ENCODE measurements at regions not wholly inside any gene's neighbourhood (a gene's known extent, or its start where the extent isn't known, plus 50 kb on each side); places are given as distances from the start of the nearest gene placed in this dataset.

DNA sequence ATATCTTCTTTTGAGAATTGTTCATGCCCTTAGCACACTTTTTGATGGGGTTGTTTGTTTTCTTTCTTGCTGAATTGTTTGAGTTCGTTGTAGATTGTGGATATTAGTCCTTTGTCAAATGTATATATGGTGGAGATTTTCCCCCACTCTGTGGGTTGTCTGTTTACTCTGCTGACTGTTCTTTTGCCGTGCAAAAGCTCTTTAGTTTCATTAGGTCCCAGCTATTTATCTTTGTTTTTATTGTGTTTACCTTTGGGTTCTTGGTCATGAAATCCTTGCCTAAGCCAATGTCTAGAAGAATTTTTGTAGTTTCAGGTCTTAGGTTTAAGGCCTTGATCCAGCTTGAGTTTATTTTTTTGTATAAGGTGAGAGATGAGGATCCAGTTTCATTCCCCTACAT lies 1372.6 kb upstream of the TENM3 start:
- no TSS peak for BruUV-seq (replicated peaks)
- Mint-ChIP-seq H3K27ac (ENCODE audit: low read depth, unreplicated experiment) (no peak overlapping the region), H3K9me3 (ENCODE audit: unreplicated experiment) (no peaks in the 10 kb centered on the region)

GRCh38 chr4:180898305-180898704 lies 1344.9 kb upstream of the TENM3 start:
- Mint-ChIP-seq H3K4me3 (ENCODE audit: unreplicated experiment) (no peak overlapping the region), H3K9me3 (ENCODE audit: unreplicated experiment) (peaks cover 10% of the 10 kb centered on the region), H3K27ac (ENCODE audit: low read depth, unreplicated experiment) (no peak overlapping the region), H3K27me3 (ENCODE audit: insufficient read depth, unreplicated experiment) (no peaks in the 10 kb centered on the region), H3K36me3 (ENCODE audit: insufficient read depth, unreplicated experiment) (no peaks in the 10 kb centered on the region), H3K4me1 (ENCODE audit: insufficient read depth, unreplicated experiment) (no peaks in the 10 kb centered on the region)
- TF ChIP-seq, protein P1, sequence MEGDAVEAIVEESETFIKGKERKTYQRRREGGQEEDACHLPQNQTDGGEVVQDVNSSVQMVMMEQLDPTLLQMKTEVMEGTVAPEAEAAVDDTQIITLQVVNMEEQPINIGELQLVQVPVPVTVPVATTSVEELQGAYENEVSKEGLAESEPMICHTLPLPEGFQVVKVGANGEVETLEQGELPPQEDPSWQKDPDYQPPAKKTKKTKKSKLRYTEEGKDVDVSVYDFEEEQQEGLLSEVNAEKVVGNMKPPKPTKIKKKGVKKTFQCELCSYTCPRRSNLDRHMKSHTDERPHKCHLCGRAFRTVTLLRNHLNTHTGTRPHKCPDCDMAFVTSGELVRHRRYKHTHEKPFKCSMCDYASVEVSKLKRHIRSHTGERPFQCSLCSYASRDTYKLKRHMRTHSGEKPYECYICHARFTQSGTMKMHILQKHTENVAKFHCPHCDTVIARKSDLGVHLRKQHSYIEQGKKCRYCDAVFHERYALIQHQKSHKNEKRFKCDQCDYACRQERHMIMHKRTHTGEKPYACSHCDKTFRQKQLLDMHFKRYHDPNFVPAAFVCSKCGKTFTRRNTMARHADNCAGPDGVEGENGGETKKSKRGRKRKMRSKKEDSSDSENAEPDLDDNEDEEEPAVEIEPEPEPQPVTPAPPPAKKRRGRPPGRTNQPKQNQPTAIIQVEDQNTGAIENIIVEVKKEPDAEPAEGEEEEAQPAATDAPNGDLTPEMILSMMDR (IDR thresholded peaks at IDR 0.05; ENCODE audit: unreplicated experiment) = no peak
- POLR2A ChIA-PET = no interaction called here
- intact Hi-C loops (cut with micrococcal nuclease) = no loop called here
- no TSS peak for BruUV-seq (replicated peaks)
- no peak for DNase-seq (ENCODE audit: unreplicated experiment)
- CTCF ChIA-PET = no interaction called here

More for the DNA sequence above, 1372.6 kb upstream of the TENM3 start:
- no peak for DNase-seq (ENCODE audit: unreplicated experiment)
- H3K4me3 Mint-ChIP-seq (ENCODE audit: unreplicated experiment) = no peak overlapping the region
- TF ChIP-seq, protein P1 (IDR thresholded peaks at IDR 0.05; ENCODE audit: unreplicated experiment) = no peak
- H3K27me3 Mint-ChIP-seq (ENCODE audit: insufficient read depth, unreplicated experiment) = no peaks in the 10 kb centered on the region
- intact Hi-C loops (cut with micrococcal nuclease) = no loop called here
- no peaks in the 10 kb centered on the region for H3K4me1 Mint-ChIP-seq (ENCODE audit: insufficient read depth, unreplicated experiment)
- ChIA-PET POLR2A (no interaction called here), CTCF (no interaction called here)
- no peaks in the 10 kb centered on the region for H3K36me3 Mint-ChIP-seq (ENCODE audit: insufficient read depth, unreplicated experiment)

- Mint-ChIP-seq H3K4me1 (ENCODE audit: insufficient read depth, unreplicated experiment) (no peaks in the 10 kb centered on the region), H3K27me3 (ENCODE audit: insufficient read depth, unreplicated experiment) (no peaks in the 10 kb centered on the region), H3K9me3 (ENCODE audit: unreplicated experiment) (peaks cover 10% of the 10 kb centered on the region), H3K36me3 (ENCODE audit: insufficient read depth, unreplicated experiment) (no peaks in the 10 kb centered on the region), H3K4me3 (ENCODE audit: unreplicated experiment) (no peak overlapping the region), H3K27ac (ENCODE audit: low read depth, unreplicated experiment) (no peak overlapping the region)
- ChIA-PET CTCF (interaction anchor here (0.7 kb wide), 1 partner anchor 1907 kb away, joined by 3 read pairs; no protein-coding TSS in a partner anchor), POLR2A (interaction anchor here (0.6 kb wide), 1 partner anchor 1032 kb away, joined by 3 read pairs; no protein-coding TSS in a partner anchor)
- no peak for DNase-seq (ENCODE audit: unreplicated experiment)
- intact Hi-C loops (cut with micrococcal nuclease) = no loop called here
- TF ChIP-seq, protein P1 (IDR thresholded peaks at IDR 0.05; ENCODE audit: unreplicated experiment) = no peak
- BruUV-seq (replicated peaks) = no TSS peak
These were observed 1342.4 kb upstream of the TENM3 start for GRCh38 chr4:180900781-180901180.

GRCh38 chr4:180909279-180909678 lies 1333.9 kb upstream of the TENM3 start:
- Mint-ChIP-seq H3K36me3 (ENCODE audit: insufficient read depth, unreplicated experiment) (no peaks in the 10 kb centered on the region), H3K27ac (ENCODE audit: low read depth, unreplicated experiment) (no peak overlapping the region), H3K27me3 (ENCODE audit: insufficient read depth, unreplicated experiment) (no peaks in the 10 kb centered on the region), H3K4me1 (ENCODE audit: insufficient read depth, unreplicated experiment) (no peaks in the 10 kb centered on the region), H3K9me3 (ENCODE audit: unreplicated experiment) (no peaks in the 10 kb centered on the region), H3K4me3 (ENCODE audit: unreplicated experiment) (no peak overlapping the region)
- ChIA-PET POLR2A (no interaction called here), CTCF (interaction anchor here (0.6 to 1.6 kb wide), 3 partner anchors 13 to 305 kb away, joined by 3 to 5 read pairs (median 3); no protein-coding TSS in a partner anchor)
- DNase-seq (ENCODE audit: unreplicated experiment) = peak; percentile 48
- no TSS peak for BruUV-seq (replicated peaks)
- TF ChIP-seq, protein P1 (IDR thresholded peaks at IDR 0.05; ENCODE audit: unreplicated experiment) = peak; percentile 39
- intact Hi-C loops (cut with micrococcal nuclease) = loop anchor here (1.0 kb wide), 1 partner anchor 38 kb away; no protein-coding TSS in a partner anchor
